Smooth muscle cell (in vitro differentiated cells): ENCODE measurements at regions not wholly inside any gene's neighbourhood (a gene's known extent, or its start where the extent isn't known, plus 50 kb on each side); places are given as distances from the start of the nearest gene placed in this dataset.

Source experiments
- DNase-seq: peaks from one replicate; lab custom pipeline; 2025; ENCODE audit not compliant: unreplicated experiment; lab: John Stamatoyannopoulos, UW
- H2AFZ ChIP-seq: fragments of 200-600 bp; sonication (generic); 2 replicates; pipeline ENCODE4 v1.6.0; 2016; ENCODE audit warnings: antibody characterized with exemption, low read depth, mild to moderate bottlenecking
- H3F3A ChIP-seq: fragments of 200-600 bp; sonication (generic); 2 replicates; pipeline ENCODE4 v1.6.0; 2017; ENCODE audit warnings: antibody characterized with exemption, low read depth
- H3K27ac ChIP-seq: fragments of 200-600 bp; sonication (generic); 2 replicates; pipeline ENCODE4 v1.5.1; 2016; ENCODE audit warnings: low read depth, mild to moderate bottlenecking
- H3K27me3 ChIP-seq: fragments of 200-600 bp; sonication (generic); 2 replicates; pipeline ENCODE4 v1.6.1; 2016; ENCODE audit warnings: low read depth, mild to moderate bottlenecking
- H3K36me3 ChIP-seq: fragments of 200-600 bp; sonication (generic); 2 replicates; pipeline ENCODE4 v1.5.1; 2016; ENCODE audit warnings: low read depth
- H3K4me1 ChIP-seq: fragments of 200-600 bp; sonication (generic); 2 replicates; pipeline ENCODE4 v1.5.1; 2016; ENCODE audit warnings: low read depth
- H3K4me2 ChIP-seq: fragments of 200-600 bp; sonication (generic); 2 replicates; pipeline ENCODE4 v1.6.0; 2016; ENCODE audit warnings: mild to moderate bottlenecking
- H3K4me3 ChIP-seq: fragments of 200-600 bp; sonication (generic); 2 replicates; pipeline ENCODE4 v1.5.1; 2016; ENCODE audit warnings: mild to moderate bottlenecking
- H3K79me2 ChIP-seq: fragments of 200-600 bp; sonication (generic); 2 replicates; pipeline ENCODE4 v1.6.0; 2016; ENCODE audit warnings: low read depth, mild to moderate bottlenecking
- H3K9ac ChIP-seq: fragments of 200-600 bp; sonication (generic); 2 replicates; pipeline ENCODE4 v1.6.0; 2016; ENCODE audit warnings: low read depth
- H3K9me3 ChIP-seq: fragments of 200-600 bp; sonication (generic); replicated peaks from 2 replicates; pipeline ENCODE4 v1.5.1; 2016; ENCODE audit warnings: low read depth
- H4K20me1 ChIP-seq: fragments of 200-600 bp; sonication (generic); 2 replicates; pipeline ENCODE4 v1.6.0; 2016; ENCODE audit warnings: low read depth
- CTCF ChIP-seq: fragments of 200-600 bp; sonication (generic); IDR thresholded peaks from 2 replicates; pipeline ENCODE4 v1.5.1; 2017; ENCODE audit warnings: borderline replicate concordance, mild to moderate bottlenecking, antibody characterized with exemption; ENCODE audit not compliant: insufficient read depth, poor library complexity, severe bottlenecking
- WGBS: methylation state at CpG from one replicate; pipeline ENCODE4 v1.1.7; 2016; ENCODE audit warnings: low lambda C conversion rate; 5-methylcytosine and 5-hydroxymethylcytosine counted together

GRCh38 chr14:87082917-87083316, 910.1 kb downstream of the GALC start:
- TF ChIP-seq CTCF = no peak

GRCh38 chr14:87081004-87081403, 912.0 kb downstream of the GALC start:
- no peak overlapping the region for H3K9ac ChIP-seq
- TF ChIP-seq CTCF = no peak
- H3K27ac ChIP-seq = no peak overlapping the region
- H3K79me2 ChIP-seq = no peaks in the 10 kb centered on the region
- H3K36me3 ChIP-seq = no peaks in the 10 kb centered on the region
- no peak for DNase-seq
- no peaks in the 10 kb centered on the region for H4K20me1 ChIP-seq
- WGBS = 83% methylated on average over 6 of the region's 6 CpGs
- H3K4me3 ChIP-seq = no peak overlapping the region
- H3K4me1 ChIP-seq = no peaks in the 10 kb centered on the region
- no peak overlapping the region for H2AFZ ChIP-seq
- H3K4me2 ChIP-seq = no peak overlapping the region
- H3F3A ChIP-seq = no peaks in the 10 kb centered on the region
- H3K27me3 ChIP-seq = no peaks in the 10 kb centered on the region
- H3K9me3 ChIP-seq = no peaks in the 10 kb centered on the region

More at GRCh38 chr14:87082917-87083316, 910.1 kb downstream of the GALC start:
- Histone ChIP-seq H4K20me1 (no peaks in the 10 kb centered on the region), H2AFZ (no peak overlapping the region), H3K4me1 (no peaks in the 10 kb centered on the region), H3K4me2 (no peak overlapping the region), H3K36me3 (no peaks in the 10 kb centered on the region), H3K9me3 (no peaks in the 10 kb centered on the region), H3K79me2 (no peaks in the 10 kb centered on the region), H3K27ac (no peak overlapping the region), H3K9ac (no peak overlapping the region), H3K4me3 (no peak overlapping the region), H3K27me3 (no peaks in the 10 kb centered on the region), H3F3A (no peaks in the 10 kb centered on the region)
- DNase-seq = no peak

- Histone ChIP-seq H3K9ac (no peak overlapping the region), H3K9me3 (no peaks in the 10 kb centered on the region), H3K27ac (no peak overlapping the region), H3K4me1 (no peaks in the 10 kb centered on the region), H2AFZ (no peak overlapping the region), H3K4me2 (no peak overlapping the region), H4K20me1 (no peaks in the 10 kb centered on the region), H3K79me2 (no peaks in the 10 kb centered on the region), H3F3A (no peaks in the 10 kb centered on the region), H3K36me3 (no peaks in the 10 kb centered on the region), H3K4me3 (no peak overlapping the region), H3K27me3 (no peaks in the 10 kb centered on the region)
- no peak for TF ChIP-seq CTCF
- no peak for DNase-seq
- WGBS = 94% methylated on average over 7 of the region's 7 CpGs
Observed at GRCh38 chr14:87080146-87080545, 912.8 kb downstream of the GALC start.

- H3K9me3 ChIP-seq = no peaks in the 10 kb centered on the region
- 85% methylated on average over 6 of the region's 6 CpGs for WGBS
- no peaks in the 10 kb centered on the region for H3K79me2 ChIP-seq
- no peaks in the 10 kb centered on the region for H3K36me3 ChIP-seq
- no peaks in the 10 kb centered on the region for H3F3A ChIP-seq
- no peak overlapping the region for H3K4me3 ChIP-seq
- no peak for TF ChIP-seq CTCF
- H3K4me1 ChIP-seq = no peaks in the 10 kb centered on the region
- H3K9ac ChIP-seq = no peak overlapping the region
- DNase-seq = no peak
- no peak overlapping the region for H3K4me2 ChIP-seq
- H3K27ac ChIP-seq = no peak overlapping the region
- H2AFZ ChIP-seq = no peak overlapping the region
- no peaks in the 10 kb centered on the region for H4K20me1 ChIP-seq
- no peaks in the 10 kb centered on the region for H3K27me3 ChIP-seq
Observed at GRCh38 chr14:87079416-87079815, 913.6 kb downstream of the GALC start.
